Endothelial cell of umbilical vein (primary cell): ENCODE measurements at regions not wholly inside any gene's neighbourhood (a gene's known extent, or its start where the extent isn't known, plus 50 kb on each side); places are given as distances from the start of the nearest gene placed in this dataset.

Experiments
- BruUV-seq: library from RNA; stranded (reverse); fragments of 400-500 nt; replicated peaks from 2 replicates; lab custom pipeline; 2021; lab: Mats Ljungman, UMichigan
- CTCF ChIA-PET: fragments of 300-600, 350-600 bp; sonication (Branson Sonifier 250); formaldehyde crosslinking; loops from one replicate; lab custom pipeline; 2021; ENCODE audit warnings: antibody characterized with exemption, inconsistent platforms; lab: Charles Lee
- POLR2A ChIA-PET: fragments of 300-600, 350-600 bp; sonication (Branson Sonifier 250); formaldehyde crosslinking; loops from one replicate; lab custom pipeline; 2021; ENCODE audit warnings: antibody characterized with exemption, inconsistent platforms; lab: Charles Lee
- DNase-seq: peaks from one replicate; pipeline ENCODE4 v3.0.0-alpha.2; 2011; ENCODE audit warnings: low read depth, low spot score
- FAIRE-seq: peaks from 2 replicates; lab custom pipeline; 2011; peaks lifted over from hg19 to GRCh38; lab: Jason Lieb, UNC
- H2AFZ ChIP-seq: 2 replicates; pipeline ENCODE4 v1.6.0; 2012; ENCODE audit warnings: low read depth, low read length, control low read depth, inconsistent platforms
- H3K27ac ChIP-seq: 2 replicates; pipeline ENCODE4 v1.5.1; 2011; ENCODE audit warnings: low read depth, mild to moderate bottlenecking, control low read depth, low read length, moderate library complexity; ENCODE audit not compliant: insufficient read depth
- H3K27me3 ChIP-seq, 2 experiments: 2 replicates each; pipeline versions ENCODE4 v1.6.0 to v1.6.1; 2011; ENCODE audit warnings: low read length in 2 of 2, mixed read lengths in 1 of 2; ENCODE audit not compliant: control insufficient read depth in 2 of 2, insufficient read depth in 2 of 2
- H3K36me3 ChIP-seq, 2 experiments: 2 replicates in 1 of 2; 3 replicates in 1 of 2; pipeline ENCODE4 v1.5.1; 2011; ENCODE audit warnings: low read length in 2 of 2, mild to moderate bottlenecking in 1 of 2, moderate library complexity in 1 of 2; ENCODE audit not compliant: control insufficient read depth in 2 of 2, insufficient read depth in 2 of 2; ENCODE audit errors: extremely low read depth in 1 of 2
- H3K4me1 ChIP-seq: 3 replicates; pipeline ENCODE4 v1.5.1; 2011; ENCODE audit warnings: mild to moderate bottlenecking, low read length; ENCODE audit not compliant: control insufficient read depth, insufficient read depth; ENCODE audit errors: extremely low read depth
- H3K4me2 ChIP-seq: 2 replicates; pipeline ENCODE4 v1.6.1; 2011; ENCODE audit warnings: low read length, control low read depth, mixed read lengths; ENCODE audit not compliant: insufficient read depth
- H3K4me3 ChIP-seq, 3 experiments: fragments of 200-600 bp in 1 of 3; sonication (generic), shearing (Covaris generic) in 1 of 3; replicated peaks in 1 of 3; 2 replicates each; pipeline ENCODE4 v1.5.1; 2011 to 2016; ENCODE audit warnings: control low read depth in 3 of 3, low read length in 3 of 3, mild to moderate bottlenecking in 2 of 3, inconsistent platforms in 1 of 3, low read depth in 1 of 3, moderate library complexity in 1 of 3; ENCODE audit not compliant: insufficient read depth in 1 of 3
- H3K79me2 ChIP-seq: 2 replicates; pipeline ENCODE4 v1.6.0; 2012; ENCODE audit warnings: low read length, inconsistent platforms; ENCODE audit not compliant: control insufficient read depth, insufficient read depth
- H3K9ac ChIP-seq: replicated peaks from 2 replicates; pipeline ENCODE3; 2011; ENCODE audit warnings: low read length, control low read depth; ENCODE audit not compliant: insufficient read depth; ENCODE audit errors: extremely low read depth
- H3K9me1 ChIP-seq: replicated peaks from 3 replicates; pipeline ENCODE4 v1.6.0; 2011; ENCODE audit warnings: mild to moderate bottlenecking, low read length; ENCODE audit not compliant: control insufficient read depth, insufficient read depth; ENCODE audit errors: extremely low read depth
- H3K9me3 ChIP-seq: replicated peaks from 2 replicates; pipeline ENCODE4 v1.5.1; 2012; ENCODE audit warnings: low read length, inconsistent platforms; ENCODE audit not compliant: control insufficient read depth, insufficient read depth
- H4K20me1 ChIP-seq: replicated peaks from 2 replicates; pipeline ENCODE3; 2011; ENCODE audit warnings: mild to moderate bottlenecking, low read length; ENCODE audit not compliant: control insufficient read depth, insufficient read depth; ENCODE audit errors: extremely low read depth
- EZH2 ChIP-seq: IDR thresholded peaks from 2 replicates; pipeline ENCODE4 v1.6.1; 2012; ENCODE audit warnings: borderline replicate concordance, low read depth, mild to moderate bottlenecking, moderate library complexity, low read length, inconsistent platforms; ENCODE audit not compliant: severe bottlenecking
- FOS ChIP-seq: IDR thresholded peaks from 2 replicates; pipeline ENCODE4 v1.6.1; 2011; ENCODE audit warnings: mild to moderate bottlenecking, low read length, moderate library complexity, borderline replicate concordance; ENCODE audit not compliant: insufficient read depth
- GATA2 ChIP-seq: IDR thresholded peaks from 2 replicates; pipeline ENCODE4 v1.7.0; 2011; ENCODE audit warnings: low read depth, mild to moderate bottlenecking, moderate library complexity, mixed read lengths, low read length; ENCODE audit not compliant: insufficient read length, insufficient read depth
- JUN ChIP-seq: IDR thresholded peaks from 2 replicates; pipeline ENCODE4 v1.6.1; 2011; ENCODE audit warnings: borderline replicate concordance, low read depth; ENCODE audit not compliant: insufficient read length, insufficient read depth
- MYC ChIP-seq: IDR thresholded peaks from one replicate; pipeline ENCODE4 v1.6.1; 2011; ENCODE audit warnings: mild to moderate bottlenecking, low read depth, low read length
- POLR2A ChIP-seq: IDR thresholded peaks from 2 replicates; pipeline ENCODE4 v1.6.1; 2012; ENCODE audit warnings: low read depth, mild to moderate bottlenecking, control low read depth, low read length
- POLR2AphosphoS5 ChIP-seq: IDR thresholded peaks from 2 replicates; pipeline ENCODE4 v1.6.1; 2012; ENCODE audit warnings: low read depth, mild to moderate bottlenecking, control low read depth, low read length, moderate library complexity; ENCODE audit not compliant: insufficient read depth
- dilution Hi-C: fragments of 300-500 bp; cut with MboI; formaldehyde crosslinking; loops from one replicate; pipeline ENCODE4 v1.15.0; 2019; ENCODE audit warnings: low sequenced_read_pairs; ENCODE audit not compliant: extremely low pct_ligation_motif_present
- intact Hi-C: fragments of 100-400 bp; cut with micrococcal nuclease; formaldehyde crosslinking; loops from one replicate; pipeline ENCODE4 v1.10.0; 2022
- TF ChIP-seq, protein P1 (sequence below), 2 donors: IDR thresholded peaks; 1 replicate in 1 of 2; 2 replicates in 1 of 2; pipeline ENCODE4 v1.5.1; 2011; ENCODE audit warnings: low read length in 2 of 2, mild to moderate bottlenecking in 2 of 2, moderate library complexity in 2 of 2, control low read depth in 1 of 2, inconsistent platforms in 1 of 2, low read depth in 1 of 2; ENCODE audit not compliant: insufficient read depth in 1 of 2; ENCODE audit errors: extremely low read depth in 1 of 2
- TF ChIP-seq, protein P2 (sequence below): IDR thresholded peaks from 2 replicates; pipeline ENCODE4 v1.6.1; 2011; ENCODE audit not compliant: insufficient read depth, insufficient read length

DNA sequence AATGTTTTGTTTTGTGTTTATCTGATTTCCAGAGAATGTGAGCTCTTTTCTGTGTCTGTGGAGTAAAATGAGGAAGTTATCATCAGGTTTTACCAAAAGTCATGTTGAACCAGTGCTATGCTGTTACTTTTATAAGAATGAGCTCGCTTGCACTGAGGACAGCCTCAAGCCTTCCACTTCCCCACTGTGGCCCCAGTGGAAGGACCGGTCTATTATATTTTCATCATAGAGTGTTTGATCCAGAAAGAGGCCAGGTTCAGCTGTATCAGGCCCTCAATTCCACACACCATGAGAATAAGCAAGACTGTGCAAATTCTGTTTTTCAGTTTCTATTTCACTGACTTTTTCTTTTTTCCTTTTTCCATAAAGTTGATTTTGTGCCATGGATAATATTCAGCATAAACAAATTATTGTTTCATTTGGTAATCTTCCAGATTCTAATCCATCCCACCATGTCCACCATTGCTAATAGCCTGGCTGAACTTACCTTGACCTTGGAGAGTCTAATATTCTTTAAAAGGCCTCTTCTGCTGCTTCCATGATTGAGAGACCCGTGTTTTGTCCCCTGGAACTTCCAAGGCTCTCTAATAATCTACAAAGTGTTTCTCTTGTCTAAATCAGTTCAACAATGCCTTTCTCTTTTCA lies 286.2 kb downstream of the THBS2 start:
- no peak overlapping the region for H3K4me3 ChIP-seq
- H3K27ac ChIP-seq = no peak overlapping the region
- H3K4me1 ChIP-seq = no peaks in the 10 kb centered on the region
- FAIRE-seq (no peak), DNase-seq (no peak)
- H3K27me3 ChIP-seq = no peaks in the 10 kb centered on the region
- BruUV-seq = no TSS peak
- no peak overlapping the region for H2AFZ ChIP-seq
- POLR2A ChIA-PET = no interaction called here
- dilution Hi-C loops = no loop called here
- no peaks in the 10 kb centered on the region for H4K20me1 ChIP-seq
- H3K36me3 ChIP-seq = no peaks in the 10 kb centered on the region
- no peaks in the 10 kb centered on the region for H3K9me3 ChIP-seq
- TF ChIP-seq POLR2A = no peak
- TF ChIP-seq, protein P1, sequence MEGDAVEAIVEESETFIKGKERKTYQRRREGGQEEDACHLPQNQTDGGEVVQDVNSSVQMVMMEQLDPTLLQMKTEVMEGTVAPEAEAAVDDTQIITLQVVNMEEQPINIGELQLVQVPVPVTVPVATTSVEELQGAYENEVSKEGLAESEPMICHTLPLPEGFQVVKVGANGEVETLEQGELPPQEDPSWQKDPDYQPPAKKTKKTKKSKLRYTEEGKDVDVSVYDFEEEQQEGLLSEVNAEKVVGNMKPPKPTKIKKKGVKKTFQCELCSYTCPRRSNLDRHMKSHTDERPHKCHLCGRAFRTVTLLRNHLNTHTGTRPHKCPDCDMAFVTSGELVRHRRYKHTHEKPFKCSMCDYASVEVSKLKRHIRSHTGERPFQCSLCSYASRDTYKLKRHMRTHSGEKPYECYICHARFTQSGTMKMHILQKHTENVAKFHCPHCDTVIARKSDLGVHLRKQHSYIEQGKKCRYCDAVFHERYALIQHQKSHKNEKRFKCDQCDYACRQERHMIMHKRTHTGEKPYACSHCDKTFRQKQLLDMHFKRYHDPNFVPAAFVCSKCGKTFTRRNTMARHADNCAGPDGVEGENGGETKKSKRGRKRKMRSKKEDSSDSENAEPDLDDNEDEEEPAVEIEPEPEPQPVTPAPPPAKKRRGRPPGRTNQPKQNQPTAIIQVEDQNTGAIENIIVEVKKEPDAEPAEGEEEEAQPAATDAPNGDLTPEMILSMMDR (IDR thresholded peaks at IDR 0.05; ENCODE audit: extremely low read depth in 1 of 2, insufficient read depth in 1 of 2, low read depth in 1 of 2, low read length in 2 of 2) = no peak
- H3K9ac ChIP-seq = no peak overlapping the region
- H3K79me2 ChIP-seq = no peaks in the 10 kb centered on the region
- CTCF ChIA-PET = no interaction called here
- no peak overlapping the region for H3K4me2 ChIP-seq
- H3K9me1 ChIP-seq = no peaks in the 10 kb centered on the region
- intact Hi-C loops = no loop called here

DNA sequence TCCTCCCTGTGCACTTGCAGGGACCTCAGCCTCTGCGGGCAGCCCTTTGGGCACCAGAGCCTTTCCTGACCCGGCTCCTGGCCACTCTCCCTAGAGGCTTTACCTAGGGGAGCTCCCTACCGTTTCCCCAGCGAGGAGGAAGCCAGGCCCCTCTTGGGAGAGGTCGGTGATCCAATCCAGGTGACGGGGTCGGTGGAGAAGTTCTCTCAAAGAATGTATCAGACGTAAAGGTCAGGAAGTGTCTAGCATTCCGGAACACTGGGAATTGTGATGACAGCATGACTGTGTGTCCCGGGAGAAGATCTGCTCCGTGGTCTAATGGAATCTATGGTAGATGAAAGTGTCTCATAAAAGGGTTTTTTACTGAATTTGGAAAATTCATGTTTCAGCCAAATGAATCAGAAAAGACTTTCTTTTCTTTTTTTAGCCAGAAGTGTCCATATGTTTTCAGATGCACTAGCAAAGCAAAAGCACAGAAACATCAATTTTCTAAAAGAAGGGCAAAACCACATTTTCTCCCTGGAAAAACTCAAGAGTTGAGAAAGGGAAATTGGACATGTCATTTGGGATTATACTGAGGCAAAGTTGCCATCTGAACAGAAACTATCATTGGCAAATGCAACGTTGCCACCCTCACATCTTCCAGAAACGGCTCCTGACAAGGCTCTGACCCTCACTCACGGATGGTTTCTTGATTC lies 289.4 kb downstream of the THBS2 start:
- Histone ChIP-seq H3K9me1 (no peaks in the 10 kb centered on the region), H3K4me2 (no peak overlapping the region), H3K27me3 (no peaks in the 10 kb centered on the region), H3K27ac (no peak overlapping the region), H3K9ac (no peak overlapping the region), H3K4me1 (no peaks in the 10 kb centered on the region), H4K20me1 (no peaks in the 10 kb centered on the region), H3K36me3 (no peaks in the 10 kb centered on the region), H2AFZ (no peak overlapping the region), H3K4me3 (no peak overlapping the region), H3K9me3 (no peaks in the 10 kb centered on the region), H3K79me2 (no peaks in the 10 kb centered on the region)
- POLR2A ChIA-PET = no interaction called here
- no peak for TF ChIP-seq FOS
- TF ChIP-seq MYC = no peak
- no peak for TF ChIP-seq JUN
- TF ChIP-seq, protein P1 (IDR thresholded peaks at IDR 0.05; ENCODE audit: extremely low read depth in 1 of 2, insufficient read depth in 1 of 2, low read depth in 1 of 2, low read length in 2 of 2) = no peak
- no peak for TF ChIP-seq EZH2
- TF ChIP-seq, protein P2, sequence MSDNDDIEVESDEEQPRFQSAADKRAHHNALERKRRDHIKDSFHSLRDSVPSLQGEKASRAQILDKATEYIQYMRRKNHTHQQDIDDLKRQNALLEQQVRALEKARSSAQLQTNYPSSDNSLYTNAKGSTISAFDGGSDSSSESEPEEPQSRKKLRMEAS = no peak
- no peak for TF ChIP-seq POLR2AphosphoS5
- no peak for TF ChIP-seq POLR2A
- TF ChIP-seq GATA2 = no peak
- DNase-seq = no peak
- CTCF ChIA-PET = no interaction called here
- intact Hi-C loops (no loop called here), dilution Hi-C loops (no loop called here)
- no peak for FAIRE-seq
- no TSS peak for BruUV-seq
